Adipocyte (in vitro differentiated cells): ENCODE measurements at regions not wholly inside any gene's neighbourhood (a gene's known extent, or its start where the extent isn't known, plus 50 kb on each side); places are given as distances from the start of the nearest gene placed in this dataset.
"Not testable (repeated sequence)": the region's sequence is repeated elsewhere in the genome, so short reads cannot be mapped to it uniquely, and the experiment has no call there.

Source experiments
- DNase-seq: peaks from one replicate; pipeline ENCODE4 v3.0.0-alpha.2; 2015; ENCODE audit warnings: low read depth
- H3K27me3 ChIP-seq: replicated peaks from 2 replicates; pipeline ENCODE4 v1.7.0; 2013; ENCODE audit warnings: mild to moderate bottlenecking, low read length, moderate library complexity; ENCODE audit not compliant: control insufficient read depth, insufficient read depth
- H3K36me3 ChIP-seq: 2 replicates; pipeline ENCODE4 v1.7.0; 2013; ENCODE audit warnings: low read length, mild to moderate bottlenecking, moderate library complexity; ENCODE audit not compliant: control insufficient read depth, insufficient read depth, severe bottlenecking
- H3K4me1 ChIP-seq: 2 replicates; pipeline ENCODE4 v1.7.0; 2013; ENCODE audit warnings: mild to moderate bottlenecking, low read length, moderate library complexity; ENCODE audit not compliant: control insufficient read depth, insufficient read depth
- H3K4me3 ChIP-seq: 2 replicates; pipeline ENCODE4 v1.7.0; 2013; ENCODE audit warnings: mild to moderate bottlenecking, low read length, moderate library complexity
- H3K9ac ChIP-seq: 2 replicates; pipeline ENCODE4 v1.7.0; 2013; ENCODE audit warnings: mild to moderate bottlenecking, low read length, moderate library complexity
- H3K9me3 ChIP-seq: 2 replicates; pipeline ENCODE4 v1.7.0; 2013; ENCODE audit warnings: mild to moderate bottlenecking, low read length, moderate library complexity; ENCODE audit not compliant: control insufficient read depth

- H3K9me3 ChIP-seq, result no peaks in the 10 kb centered on the region
- H3K27me3 ChIP-seq, result no peaks in the 10 kb centered on the region
- no peak overlapping the region for H3K9ac ChIP-seq
- H3K4me3 ChIP-seq, result no peak overlapping the region
- no peak for DNase-seq
- no peaks in the 10 kb centered on the region for H3K4me1 ChIP-seq
- no peaks in the 10 kb centered on the region for H3K36me3 ChIP-seq
Observed at GRCh38 chr3:88291486-88291885, 141.7 kb downstream of the C3orf38 start.

DNA sequence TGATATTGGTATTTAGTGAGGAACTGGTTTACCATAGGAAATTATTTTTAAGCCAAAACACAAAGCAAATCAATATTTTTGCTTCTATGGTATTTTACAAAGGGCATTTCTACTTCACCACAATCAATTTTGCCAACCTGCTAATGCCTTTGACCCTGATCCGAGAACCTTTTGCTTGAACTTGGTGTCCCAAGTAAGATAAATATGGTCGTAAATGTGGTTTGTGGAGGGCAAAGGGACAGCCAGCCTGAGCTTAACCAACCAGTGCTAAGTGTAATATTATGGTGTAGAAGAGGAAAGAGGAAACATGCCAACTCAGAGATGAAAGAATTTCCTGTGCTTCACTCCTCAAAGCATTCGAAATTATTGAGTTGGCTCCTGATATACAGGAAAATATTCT, 148.4 kb downstream of the C3orf38 start:
- Histone ChIP-seq H3K9me3 (no peaks in the 10 kb centered on the region), H3K4me3 (no peak overlapping the region), H3K36me3 (no peaks in the 10 kb centered on the region), H3K4me1 (no peaks in the 10 kb centered on the region), H3K27me3 (no peaks in the 10 kb centered on the region), H3K9ac (no peak overlapping the region)
- no peak for DNase-seq

DNA sequence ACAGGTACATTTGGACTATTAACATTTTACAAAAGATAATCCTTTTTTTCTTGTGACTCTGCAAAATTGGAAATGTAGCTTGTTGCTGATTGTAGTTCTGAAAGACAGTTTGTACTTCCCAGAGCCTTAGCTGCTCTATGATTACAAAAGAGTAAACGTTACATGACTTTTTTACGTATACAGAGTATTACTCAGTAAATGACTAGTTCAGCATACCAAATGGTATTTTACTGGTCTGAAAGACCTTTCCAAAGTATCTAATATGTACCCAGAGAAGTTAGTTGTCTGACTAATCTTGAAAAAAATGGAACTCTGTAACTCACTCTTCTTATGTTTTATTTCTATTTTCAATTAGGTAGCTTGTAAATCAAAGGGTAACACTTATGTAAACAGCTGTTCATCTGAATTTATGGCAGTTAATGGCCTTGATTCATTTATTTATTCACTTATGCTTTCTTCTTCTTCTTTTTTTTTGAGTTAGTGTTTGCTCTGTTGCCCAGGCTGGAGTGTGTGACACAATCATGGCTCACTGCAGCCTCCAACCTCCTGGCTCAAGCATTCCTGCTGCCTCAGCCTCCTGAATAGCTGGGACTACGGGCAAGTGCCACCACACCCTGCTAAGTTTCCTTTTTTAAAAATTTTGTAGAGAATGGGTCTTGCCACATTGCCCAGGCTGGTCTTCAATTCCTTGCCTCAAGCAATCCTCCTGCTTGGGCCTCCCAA, 151.7 kb downstream of the C3orf38 start:
- H3K4me3 ChIP-seq, result no peak overlapping the region
- no peaks in the 10 kb centered on the region for H3K36me3 ChIP-seq
- H3K27me3 ChIP-seq, result no peaks in the 10 kb centered on the region
- H3K4me1 ChIP-seq, result no peaks in the 10 kb centered on the region
- DNase-seq, result no peak
- H3K9me3 ChIP-seq, result no peaks in the 10 kb centered on the region
- H3K9ac ChIP-seq, result no peak overlapping the region

DNA sequence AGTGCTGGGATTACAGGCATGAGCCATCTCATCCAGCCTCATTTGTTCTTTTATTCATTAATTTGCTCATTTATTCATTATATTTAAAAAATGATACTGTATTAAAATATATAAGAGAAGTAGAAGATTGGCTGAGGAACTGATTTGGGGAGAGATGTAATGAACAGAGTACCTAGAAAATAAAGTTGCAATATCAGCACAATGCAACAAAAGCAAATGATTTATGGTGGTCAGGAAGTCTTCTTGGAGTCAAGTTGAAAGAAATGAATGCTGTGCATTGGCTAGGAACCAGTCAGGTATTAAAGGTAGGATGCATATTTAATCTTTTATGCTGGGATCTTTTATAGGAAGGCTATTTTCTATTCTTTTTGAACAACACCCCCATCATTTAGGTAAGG, 152.2 kb downstream of the C3orf38 start:
- H3K4me3 ChIP-seq, result no peak overlapping the region
- no peaks in the 10 kb centered on the region for H3K36me3 ChIP-seq
- no peaks in the 10 kb centered on the region for H3K27me3 ChIP-seq
- no peak for DNase-seq
- no peaks in the 10 kb centered on the region for H3K4me1 ChIP-seq
- H3K9me3 ChIP-seq, result no peaks in the 10 kb centered on the region
- H3K9ac ChIP-seq, result no peak overlapping the region

GRCh38 chr3:88303331-88303904, 153.7 kb downstream of the C3orf38 start:
- not testable (repeated sequence) for DNase-seq, H3K4me3 ChIP-seq, H3K9ac ChIP-seq, H3K4me1 ChIP-seq, H3K27me3 ChIP-seq, H3K9me3 ChIP-seq, H3K36me3 ChIP-seq

DNA sequence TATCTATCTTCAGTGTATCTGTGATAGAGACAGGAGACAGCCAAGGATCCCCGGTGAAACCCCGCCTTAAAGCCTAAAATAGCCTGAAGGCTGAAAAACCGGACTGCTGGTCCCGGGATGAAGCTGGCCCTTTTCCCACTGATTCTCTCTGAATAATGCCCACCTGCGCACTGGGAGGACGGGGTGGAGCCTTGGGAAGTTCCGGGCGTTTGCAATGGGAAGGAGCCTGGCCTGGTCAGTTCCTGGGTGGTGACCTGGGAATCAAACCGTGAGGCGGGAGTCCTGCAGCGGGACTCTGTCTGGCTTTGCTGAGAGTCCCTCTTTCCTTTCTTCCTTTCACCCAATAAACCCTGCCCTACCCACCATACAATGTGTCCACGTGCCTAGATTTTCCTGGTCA, 157.9 kb downstream of the C3orf38 start:
- H3K4me1 ChIP-seq, result no peaks in the 10 kb centered on the region
- no peaks in the 10 kb centered on the region for H3K9me3 ChIP-seq
- no peak overlapping the region for H3K4me3 ChIP-seq
- DNase-seq, result no peak
- no peak overlapping the region for H3K9ac ChIP-seq
- no peaks in the 10 kb centered on the region for H3K36me3 ChIP-seq
- H3K27me3 ChIP-seq, result no peaks in the 10 kb centered on the region

- no peak for DNase-seq
- no peaks in the 10 kb centered on the region for H3K9me3 ChIP-seq
- H3K4me1 ChIP-seq, result no peaks in the 10 kb centered on the region
- H3K27me3 ChIP-seq, result no peaks in the 10 kb centered on the region
- H3K9ac ChIP-seq, result no peak overlapping the region
- no peaks in the 10 kb centered on the region for H3K36me3 ChIP-seq
- no peak overlapping the region for H3K4me3 ChIP-seq
Observed at GRCh38 chr3:88311826-88312225, 162.1 kb downstream of the C3orf38 start.

- H3K4me3 ChIP-seq, result no peak overlapping the region
- DNase-seq, result no peak
Observed at GRCh38 chr3:88312256-88312655, 162.5 kb downstream of the C3orf38 start.

GRCh38 chr3:88318067-88318466, 168.3 kb downstream of the C3orf38 start:
- Histone ChIP-seq H3K27me3 (no peaks in the 10 kb centered on the region), H3K4me3 (no peak overlapping the region), H3K36me3 (no peaks in the 10 kb centered on the region), H3K4me1 (no peaks in the 10 kb centered on the region), H3K9ac (no peak overlapping the region), H3K9me3 (no peaks in the 10 kb centered on the region)
- DNase-seq, result no peak

More at GRCh38 chr3:88312256-88312655, 162.5 kb downstream of the C3orf38 start:
- Histone ChIP-seq H3K9ac (no peak overlapping the region), H3K36me3 (no peaks in the 10 kb centered on the region), H3K9me3 (no peaks in the 10 kb centered on the region), H3K4me1 (no peaks in the 10 kb centered on the region), H3K27me3 (no peaks in the 10 kb centered on the region)

DNA sequence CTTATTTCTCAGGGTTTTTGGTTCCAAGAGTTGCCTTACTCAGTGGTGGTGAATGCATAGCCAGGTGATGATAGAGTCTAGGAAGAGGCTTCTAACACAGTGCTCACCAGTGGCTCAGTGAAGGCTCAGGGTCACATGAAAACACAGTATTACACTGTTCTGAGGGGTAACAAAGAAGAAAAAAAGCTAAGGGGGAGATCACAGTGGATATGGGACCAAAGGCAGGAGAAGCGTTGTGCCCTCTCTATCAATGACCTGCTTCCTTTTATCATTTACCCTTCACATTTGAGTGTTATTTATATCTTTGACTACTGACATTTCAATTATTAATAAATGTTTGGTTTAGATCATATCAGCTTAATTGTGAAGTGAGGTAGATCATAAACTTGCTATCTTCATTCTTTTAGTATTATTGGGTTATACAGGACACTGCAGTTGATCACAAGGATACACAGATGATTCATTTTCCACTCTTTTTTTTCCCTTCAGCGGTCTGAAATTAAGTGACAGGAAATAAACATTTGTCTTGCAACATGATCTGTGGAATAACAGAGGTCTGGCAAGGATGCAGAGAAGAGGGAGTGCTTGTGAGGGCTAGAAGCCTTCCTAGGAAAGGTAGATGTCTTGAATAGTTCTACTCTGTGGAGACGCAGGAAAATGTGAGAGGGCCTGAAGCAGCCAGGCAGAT, 171.7 kb downstream of the C3orf38 start:
- Histone ChIP-seq H3K9me3 (no peaks in the 10 kb centered on the region), H3K27me3 (peaks cover 7% of the 10 kb centered on the region), H3K4me3 (no peak overlapping the region), H3K9ac (no peak overlapping the region), H3K36me3 (no peaks in the 10 kb centered on the region), H3K4me1 (no peaks in the 10 kb centered on the region)
- DNase-seq, result no peak

DNA sequence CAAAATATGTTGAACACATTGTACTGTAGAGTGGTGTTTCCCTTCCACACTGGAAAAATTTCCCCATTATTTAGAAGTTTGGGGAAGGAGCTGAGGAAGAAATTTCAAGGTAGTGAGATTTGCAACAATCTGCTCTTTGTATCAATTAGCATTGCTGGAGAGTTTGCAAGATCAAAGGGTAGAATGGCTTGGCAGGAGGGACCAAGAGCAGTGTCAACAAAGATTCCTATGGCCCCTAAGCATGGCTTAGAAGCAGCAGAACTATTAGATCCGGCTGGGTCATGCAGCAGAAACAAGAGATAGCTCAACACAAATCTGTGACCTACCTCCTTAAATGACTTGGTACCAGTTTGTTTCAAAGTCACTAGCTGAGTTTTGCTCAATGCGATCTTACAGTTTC, 175.0 kb downstream of the C3orf38 start:
- Histone ChIP-seq H3K9me3 (no peaks in the 10 kb centered on the region), H3K9ac (no peak overlapping the region), H3K4me3 (no peak overlapping the region), H3K27me3 (peaks cover 7% of the 10 kb centered on the region), H3K4me1 (no peaks in the 10 kb centered on the region), H3K36me3 (no peaks in the 10 kb centered on the region)
- DNase-seq, result no peak
